H9 (cell line): ENCODE measurements at regions not wholly inside any gene's neighbourhood (a gene's known extent, or its start where the extent isn't known, plus 50 kb on each side); places are given as distances from the start of the nearest gene placed in this dataset.

ENCODE experiments used
- DNase-seq: peaks from one replicate; pipeline ENCODE4 v3.0.0-alpha.2; 2017
- H2AFZ ChIP-seq: one replicate; pipeline ENCODE4 v1.6.1; 2013; ENCODE audit warnings: mild to moderate bottlenecking, low read length, control low read depth, moderate library complexity
- H2AK5ac ChIP-seq: 2 replicates; pipeline ENCODE4 v1.6.1; 2013; ENCODE audit warnings: low read length, control low read depth, mixed read lengths; ENCODE audit not compliant: insufficient read length
- H2BK120ac ChIP-seq: one replicate; pipeline ENCODE4 v1.6.1; 2013; ENCODE audit warnings: low read depth, mild to moderate bottlenecking, low read length, control low read depth, inconsistent platforms; ENCODE audit not compliant: poor library complexity, severe bottlenecking
- H2BK12ac ChIP-seq: 2 replicates; pipeline ENCODE4 v1.6.1; 2013; ENCODE audit warnings: low read length, control low read depth, mixed read lengths, low read depth; ENCODE audit not compliant: insufficient read length
- H2BK15ac ChIP-seq: 2 replicates; pipeline ENCODE4 v1.6.1; 2013; ENCODE audit warnings: low read depth, low read length, control low read depth
- H2BK20ac ChIP-seq: one replicate; pipeline ENCODE4 v1.6.1; 2013; ENCODE audit warnings: low read depth, mild to moderate bottlenecking, low read length, control low read depth, inconsistent platforms; ENCODE audit not compliant: poor library complexity, severe bottlenecking
- H2BK5ac ChIP-seq: 2 replicates; pipeline ENCODE4 v1.6.1; 2013; ENCODE audit warnings: low read length, control low read depth, mixed read lengths; ENCODE audit not compliant: insufficient read length
- H3K14ac ChIP-seq: 2 replicates; pipeline ENCODE4 v1.6.1; 2013; ENCODE audit warnings: low read length, control low read depth; ENCODE audit not compliant: insufficient read depth
- H3K18ac ChIP-seq: 2 replicates; pipeline ENCODE4 v1.6.1; 2013; ENCODE audit warnings: low read depth, mild to moderate bottlenecking, mixed read lengths, low read length, control low read depth; ENCODE audit not compliant: insufficient read length
- H3K23ac ChIP-seq: 2 replicates; pipeline ENCODE4 v1.6.1; 2013; ENCODE audit warnings: low read length, control low read depth, mixed read lengths, low read depth; ENCODE audit not compliant: insufficient read length
- H3K23me2 ChIP-seq: 2 replicates; pipeline ENCODE4 v1.6.1; 2013; ENCODE audit warnings: low read depth, mild to moderate bottlenecking, mixed read lengths, low read length, control low read depth; ENCODE audit not compliant: insufficient read length, poor library complexity, severe bottlenecking
- H3K27ac ChIP-seq: 2 replicates; pipeline ENCODE4 v1.5.1; 2013; ENCODE audit warnings: low read length, control low read depth, mixed read lengths, low read depth; ENCODE audit not compliant: insufficient read length
- H3K27me3 ChIP-seq: 2 replicates; pipeline ENCODE4 v1.6.1; 2013; ENCODE audit warnings: low read length, control low read depth, inconsistent platforms; ENCODE audit not compliant: insufficient read depth
- H3K4ac ChIP-seq: 2 replicates; pipeline ENCODE4 v1.6.1; 2013; ENCODE audit warnings: low read depth, mild to moderate bottlenecking, control low read depth, inconsistent platforms, low read length, moderate library complexity
- H3K4me1 ChIP-seq: 2 replicates; pipeline ENCODE4 v1.6.1; 2013; ENCODE audit warnings: low read length, control low read depth, inconsistent platforms; ENCODE audit not compliant: insufficient read depth
- H3K4me2 ChIP-seq: 2 replicates; pipeline ENCODE4 v1.6.1; 2013; ENCODE audit warnings: low read length, control low read depth, mixed read lengths; ENCODE audit not compliant: insufficient read length, insufficient read depth
- H3K56ac ChIP-seq: 2 replicates; pipeline ENCODE4 v1.6.1; 2013; ENCODE audit warnings: low read depth, mild to moderate bottlenecking, mixed read lengths, low read length, control low read depth; ENCODE audit not compliant: insufficient read length
- H3K79me1 ChIP-seq: 2 replicates; pipeline ENCODE4 v1.6.1; 2013; ENCODE audit warnings: low read depth, mild to moderate bottlenecking, moderate library complexity, low read length, control low read depth, inconsistent platforms; ENCODE audit not compliant: insufficient read depth, poor library complexity, severe bottlenecking
- H3K79me2 ChIP-seq: 2 replicates; pipeline ENCODE4 v1.6.1; 2013; ENCODE audit warnings: low read length, control low read depth, inconsistent platforms; ENCODE audit not compliant: insufficient read depth
- H3K9ac ChIP-seq: 2 replicates; pipeline ENCODE4 v1.6.1; 2013; ENCODE audit warnings: low read length, control low read depth, mixed read lengths; ENCODE audit not compliant: insufficient read length; ENCODE audit errors: extremely low read depth
- H3K9me3 ChIP-seq: one replicate; pipeline ENCODE4 v1.6.1; 2013; ENCODE audit warnings: low read depth, low read length, inconsistent platforms; ENCODE audit not compliant: control insufficient read depth
- H3T11ph ChIP-seq: one replicate; pipeline ENCODE4 v1.6.1; 2013; ENCODE audit warnings: mild to moderate bottlenecking, low read length, control low read depth, inconsistent platforms
- H4K20me1 ChIP-seq: one replicate; pipeline ENCODE4 v1.6.1; 2013; ENCODE audit not compliant: control insufficient read depth, insufficient read length, insufficient read depth
- H4K5ac ChIP-seq: 2 replicates; pipeline ENCODE4 v1.6.1; 2013; ENCODE audit warnings: low read depth, mild to moderate bottlenecking, mixed read lengths, low read length, control low read depth; ENCODE audit not compliant: insufficient read length
- H4K8ac ChIP-seq: replicated peaks from 2 replicates; pipeline ENCODE4 v1.6.1; 2013; ENCODE audit warnings: low read length, control low read depth, mixed read lengths, low read depth; ENCODE audit not compliant: insufficient read length
- H4K91ac ChIP-seq: 2 replicates; pipeline ENCODE4 v1.6.1; 2013; ENCODE audit warnings: low read depth, mild to moderate bottlenecking, moderate library complexity, mixed read lengths, low read length, control low read depth; ENCODE audit not compliant: insufficient read length
- H3K27ac Mint-ChIP-seq, 3 experiments: 2 replicates in 2 of 3; 3 replicates in 1 of 3; pipeline ENCODE4 v1.8.0; 2020 to 2021; ENCODE audit warnings: mixed read lengths in 3 of 3, mild to moderate bottlenecking in 1 of 3, moderate library complexity in 1 of 3
- H3K27me3 Mint-ChIP-seq: 2 replicates; pipeline ENCODE4 v1.8.0; 2021; ENCODE audit warnings: low read depth, mild to moderate bottlenecking, moderate library complexity, mixed read lengths
- H3K36me3 Mint-ChIP-seq, 3 experiments: 2 replicates in 2 of 3; 3 replicates in 1 of 3; pipeline ENCODE4 v1.8.0; 2020 to 2021; ENCODE audit warnings: low read depth in 3 of 3, mixed read lengths in 3 of 3; ENCODE audit not compliant: insufficient read depth in 1 of 3
- H3K4me1 Mint-ChIP-seq, 2 experiments: 2 replicates each; pipeline ENCODE4 v1.8.0; 2020; ENCODE audit warnings: mixed read lengths in 2 of 2
- H3K4me3 Mint-ChIP-seq, 2 experiments: 2 replicates in 1 of 2; 3 replicates in 1 of 2; pipeline ENCODE4 v1.8.0; 2020 to 2021; ENCODE audit warnings: mild to moderate bottlenecking in 2 of 2, mixed read lengths in 2 of 2, moderate library complexity in 1 of 2
- H3K9me3 Mint-ChIP-seq, 2 experiments: 2 replicates in 1 of 2; 3 replicates in 1 of 2; pipeline ENCODE4 v1.8.0; 2020; ENCODE audit warnings: mild to moderate bottlenecking in 2 of 2, mixed read lengths in 2 of 2, moderate library complexity in 1 of 2
- WGBS: extraction: QIAGEN DNeasy Blood & Tissue Kit; methylation state at CpG from one replicate; pipeline ENCODE4 v1.1.7; 2013; ENCODE audit warnings: missing lambda C conversion rate, low lambda C conversion rate, mixed read lengths; ENCODE audit not compliant: insufficient read length; ENCODE audit errors: extremely low coverage; 5-methylcytosine and 5-hydroxymethylcytosine counted together
- TF ChIP-seq, protein P1 (sequence below): fragments of 200-600 bp; sonication (generic); conservative IDR thresholded peaks from 3 replicates; pipeline ENCODE4 v1.8.0; 2021; ENCODE audit warnings: antibody characterized with exemption, mild to moderate bottlenecking

DNA sequence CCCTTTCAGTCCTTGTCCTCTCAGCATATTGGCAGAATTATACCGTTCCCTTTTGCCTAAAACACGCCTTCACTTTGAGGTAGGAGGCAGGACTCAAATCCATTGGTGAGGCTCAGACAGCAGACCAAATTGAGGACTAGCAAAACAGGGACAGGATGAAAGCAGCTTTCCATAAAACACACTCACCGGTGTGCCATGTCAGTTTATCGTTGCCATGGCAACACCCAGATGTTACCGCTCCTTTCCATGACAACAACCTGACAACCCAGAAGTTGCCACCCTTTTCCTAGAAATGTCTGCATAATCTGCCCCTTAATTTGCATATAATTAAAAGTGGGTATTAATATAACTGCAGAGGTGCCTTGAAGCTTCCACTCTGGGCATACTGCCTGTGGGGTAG, 730.4 kb downstream of the METTL4 start:
- Histone ChIP-seq H2AK5ac (no peak overlapping the region), H3K4me2 (no peak overlapping the region), H3K9me3 (no peaks in the 10 kb centered on the region), H3K4ac (no peak overlapping the region), H3K27ac (no peak overlapping the region), H3K23me2 (no peaks in the 10 kb centered on the region), H3K23ac (no peak overlapping the region), H4K8ac (no peak overlapping the region), H2BK120ac (no peak overlapping the region), H2BK5ac (no peak overlapping the region), H2BK15ac (no peak overlapping the region), H3K79me1 (no peaks in the 10 kb centered on the region), H3K18ac (no peak overlapping the region), H3K79me2 (no peaks in the 10 kb centered on the region), H3K9ac (no peak overlapping the region), H3K4me1 (no peaks in the 10 kb centered on the region), H2AFZ (no peak overlapping the region), H2BK12ac (no peak overlapping the region), H3K56ac (no peak overlapping the region), H4K91ac (no peak overlapping the region), H3T11ph (no peak overlapping the region), H4K20me1 (no peaks in the 10 kb centered on the region), H2BK20ac (no peak overlapping the region), H3K14ac (no peak overlapping the region), H3K27me3 (no peaks in the 10 kb centered on the region), H4K5ac (no peak overlapping the region)
- TF ChIP-seq, protein P1, sequence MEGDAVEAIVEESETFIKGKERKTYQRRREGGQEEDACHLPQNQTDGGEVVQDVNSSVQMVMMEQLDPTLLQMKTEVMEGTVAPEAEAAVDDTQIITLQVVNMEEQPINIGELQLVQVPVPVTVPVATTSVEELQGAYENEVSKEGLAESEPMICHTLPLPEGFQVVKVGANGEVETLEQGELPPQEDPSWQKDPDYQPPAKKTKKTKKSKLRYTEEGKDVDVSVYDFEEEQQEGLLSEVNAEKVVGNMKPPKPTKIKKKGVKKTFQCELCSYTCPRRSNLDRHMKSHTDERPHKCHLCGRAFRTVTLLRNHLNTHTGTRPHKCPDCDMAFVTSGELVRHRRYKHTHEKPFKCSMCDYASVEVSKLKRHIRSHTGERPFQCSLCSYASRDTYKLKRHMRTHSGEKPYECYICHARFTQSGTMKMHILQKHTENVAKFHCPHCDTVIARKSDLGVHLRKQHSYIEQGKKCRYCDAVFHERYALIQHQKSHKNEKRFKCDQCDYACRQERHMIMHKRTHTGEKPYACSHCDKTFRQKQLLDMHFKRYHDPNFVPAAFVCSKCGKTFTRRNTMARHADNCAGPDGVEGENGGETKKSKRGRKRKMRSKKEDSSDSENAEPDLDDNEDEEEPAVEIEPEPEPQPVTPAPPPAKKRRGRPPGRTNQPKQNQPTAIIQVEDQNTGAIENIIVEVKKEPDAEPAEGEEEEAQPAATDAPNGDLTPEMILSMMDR: no peak
- no peak overlapping the region for H3K4me3 Mint-ChIP-seq
- H3K27me3 Mint-ChIP-seq: no peaks in the 10 kb centered on the region
- H3K9me3 Mint-ChIP-seq: peaks cover 5 to 9% of the 10 kb centered on the region in 2 experiments; a peak in 4 of 5 replicates
- H3K27ac Mint-ChIP-seq: no peak overlapping the region
- no peaks in the 10 kb centered on the region for H3K4me1 Mint-ChIP-seq
- no peak for DNase-seq
- WGBS: no CpG with 5 or more reads among the region's 5 CpGs
- H3K36me3 Mint-ChIP-seq: no peaks in the 10 kb centered on the region
